HCT116 (cell line): ENCODE measurements at regions not wholly inside any gene's neighbourhood (a gene's known extent, or its start where the extent isn't known, plus 50 kb on each side); places are given as distances from the start of the nearest gene placed in this dataset.

Experiments used
- ATAC-seq: fragments of 200-7000 bp; cut with Tn5 transposase; 2 replicates; pipeline ENCODE4 v1.9.1; 2020; ENCODE audit warnings: mild to moderate bottlenecking, moderate library complexity
- BruUV-seq: library from RNA; stranded (reverse); fragments of 400-500 nt; replicated peaks from 2 replicates; lab custom pipeline; 2021; lab: Mats Ljungman, UMichigan
- CTCF ChIA-PET: fragments of 300-600 bp; sonication (Branson Sonifier 250); formaldehyde crosslinking; loops from one replicate; lab custom pipeline; 2021; ENCODE audit warnings: antibody characterized with exemption; lab: Charles Lee
- POLR2A ChIA-PET: fragments of 300-600, 350-600 bp; sonication (Branson Sonifier 250); formaldehyde crosslinking; loops from one replicate; lab custom pipeline; 2021; ENCODE audit warnings: antibody characterized with exemption; lab: Charles Lee
- RAD21 ChIA-PET, 2 experiments: fragments of 300-600 bp; sonication (Branson Sonifier 250); formaldehyde crosslinking; loops; one replicate each; lab custom pipeline; 2023; ENCODE audit warnings: low total read pairs in 2 of 2; ENCODE audit not compliant: uncharacterized antibody in 2 of 2, unreplicated experiment in 2 of 2, low non-redundant PET in 1 of 2; lab: Charles Lee
- DNase-seq: peaks from one replicate; pipeline ENCODE4 v3.0.0-alpha.2; 2010; ENCODE audit warnings: low read depth, low spot score
- H2AFZ ChIP-seq: fragments of 200-600 bp; shearing (Covaris generic), sonication (generic); 2 replicates; pipeline ENCODE4 v1.6.1; 2017; ENCODE audit warnings: low read depth, mixed run types, mixed read lengths, antibody characterized with exemption, low read length; ENCODE audit not compliant: poor library complexity, severe bottlenecking
- H3K27ac ChIP-seq: 2 replicates; pipeline ENCODE4 v1.5.1; 2012; ENCODE audit warnings: low read depth, low read length
- H3K27me3 ChIP-seq: fragments of 200-600 bp; sonication (generic); 2 replicates; pipeline ENCODE4 v1.6.1; 2016; ENCODE audit warnings: mixed run types, low read length, mixed read lengths; ENCODE audit not compliant: insufficient read depth
- H3K36me3 ChIP-seq, 2 experiments: fragments of 200-500 bp in 1 of 2; fragments of 200-600 bp in 1 of 2; sonication (Bioruptor generic) in 1 of 2; sonication (generic) in 1 of 2; 2 replicates each; pipeline versions ENCODE4 v1.5.1 to v1.6.1; 2014 to 2016; ENCODE audit warnings: low read length in 2 of 2, inconsistent platforms in 1 of 2, mixed read lengths in 1 of 2, mixed run types in 1 of 2; ENCODE audit not compliant: insufficient read depth in 2 of 2, control insufficient read depth in 1 of 2
- H3K4me1 ChIP-seq, 2 experiments: fragments of 200-600 bp in 1 of 2; sonication (generic) in 1 of 2; 2 replicates each; pipeline versions ENCODE4 v1.5.1 to v1.6.1; 2012 to 2017; ENCODE audit warnings: low read length in 2 of 2, inconsistent platforms in 1 of 2, mild to moderate bottlenecking in 1 of 2, mixed read lengths in 1 of 2, mixed run types in 1 of 2, moderate library complexity in 1 of 2; ENCODE audit not compliant: insufficient read depth in 2 of 2, control insufficient read depth in 1 of 2
- H3K4me2 ChIP-seq: fragments of 200-600 bp; sonication (generic); 2 replicates; pipeline ENCODE4 v1.6.1; 2017; ENCODE audit warnings: mixed run types, low read length, mixed read lengths
- H3K4me3 ChIP-seq, 2 experiments: fragments of 200-600 bp in 1 of 2; sonication (generic) in 1 of 2; replicated peaks in 1 of 2; 2 replicates each; pipeline ENCODE4 v1.5.1; 2011 to 2016; ENCODE audit warnings: low read length in 2 of 2, control low read depth in 1 of 2, low read depth in 1 of 2, mild to moderate bottlenecking in 1 of 2, mixed read lengths in 1 of 2, mixed run types in 1 of 2
- H3K79me2 ChIP-seq: fragments of 200-600 bp; sonication (generic); 2 replicates; pipeline ENCODE4 v1.6.1; 2017; ENCODE audit warnings: mild to moderate bottlenecking, mixed run types, low read length, moderate library complexity, mixed read lengths; ENCODE audit not compliant: insufficient read depth
- H3K9ac ChIP-seq: fragments of 200-600 bp; sonication (generic); 2 replicates; pipeline ENCODE4 v1.6.1; 2016; ENCODE audit warnings: low read length, mixed read lengths
- H3K9me2 ChIP-seq: fragments of 200-600 bp; sonication (generic), shearing (Covaris generic); 2 replicates; pipeline ENCODE4 v1.6.1; 2017; ENCODE audit warnings: mixed run types, mild to moderate bottlenecking, moderate library complexity; ENCODE audit not compliant: insufficient read depth
- H3K9me3 ChIP-seq, 2 experiments: fragments of 200-500 bp in 1 of 2; fragments of 200-600 bp in 1 of 2; sonication (Bioruptor generic) in 1 of 2; sonication (generic) in 1 of 2; 2 replicates each; pipeline ENCODE4 v1.6.1; 2014 to 2017; ENCODE audit warnings: low read length in 2 of 2, mixed read lengths in 2 of 2, inconsistent platforms in 1 of 2, low read depth in 1 of 2, mild to moderate bottlenecking in 1 of 2, mixed run types in 1 of 2, moderate library complexity in 1 of 2; ENCODE audit not compliant: control insufficient read depth in 1 of 2, insufficient read depth in 1 of 2
- H4K20me1 ChIP-seq: fragments of 200-600 bp; sonication (generic), shearing (Covaris generic); 2 replicates; pipeline ENCODE4 v1.6.1; 2017; ENCODE audit warnings: mixed run types, mild to moderate bottlenecking, moderate library complexity; ENCODE audit not compliant: insufficient read depth
- ATF3 ChIP-seq: IDR thresholded peaks from 2 replicates; pipeline ENCODE4 v1.6.1; 2012
- CBX3 ChIP-seq: IDR thresholded peaks from 2 replicates; pipeline ENCODE4 v1.6.1; 2012; ENCODE audit warnings: low read depth
- CEBPB ChIP-seq: IDR thresholded peaks from 2 replicates; pipeline ENCODE4 v1.6.1; 2012; ENCODE audit warnings: low read depth
- EZH2 ChIP-seq: fragments of 200-600 bp; sonication (generic); IDR thresholded peaks from 2 replicates; pipeline ENCODE4 v1.6.1; 2017; ENCODE audit warnings: antibody characterized with exemption, mixed run types
- EZH2phosphoT487 ChIP-seq: fragments of 200-600 bp; IDR thresholded peaks from 2 replicates; pipeline ENCODE4 v1.6.1; 2018; ENCODE audit warnings: antibody characterized with exemption, borderline replicate concordance
- JUND ChIP-seq: IDR thresholded peaks from 2 replicates; pipeline ENCODE4 v1.6.1; 2012
- REST ChIP-seq: IDR thresholded peaks from 2 replicates; pipeline ENCODE4 v1.6.1; 2012; ENCODE audit warnings: low read depth
- SIN3A ChIP-seq: IDR thresholded peaks from 2 replicates; pipeline ENCODE4 v1.6.1; 2012; ENCODE audit warnings: low read depth
- SP1 ChIP-seq: IDR thresholded peaks from 2 replicates; pipeline ENCODE4 v1.6.1; 2012; ENCODE audit warnings: low read depth
- TCF7L2 ChIP-seq: IDR thresholded peaks from 2 replicates; pipeline ENCODE4 v1.7.0; 2011; ENCODE audit warnings: borderline replicate concordance, inconsistent platforms; ENCODE audit not compliant: insufficient read depth, insufficient read length; ENCODE audit errors: extremely low read depth
- ZFX ChIP-seq: fragments of 450-650 bp; IDR thresholded peaks from 2 replicates; pipeline ENCODE4 v1.6.1; 2017
- ZNF274 ChIP-seq: fragments of 200-500 bp; sonication (Bioruptor generic); IDR thresholded peaks from 2 replicates; pipeline ENCODE4 v1.6.1; 2014; ENCODE audit warnings: mild to moderate bottlenecking, low read depth, low read length, inconsistent platforms
- intact Hi-C: fragments of 100-400 bp; cut with micrococcal nuclease; formaldehyde crosslinking; loops from 2 replicates; pipeline ENCODE4 v1.10.0; 2022
- TF ChIP-seq, protein P1 (sequence below): IDR thresholded peaks from 2 replicates; pipeline ENCODE4 v1.6.1; 2011; ENCODE audit warnings: mild to moderate bottlenecking, low read length, moderate library complexity; ENCODE audit not compliant: insufficient replicate concordance; ENCODE audit errors: extremely low read depth

DNA sequence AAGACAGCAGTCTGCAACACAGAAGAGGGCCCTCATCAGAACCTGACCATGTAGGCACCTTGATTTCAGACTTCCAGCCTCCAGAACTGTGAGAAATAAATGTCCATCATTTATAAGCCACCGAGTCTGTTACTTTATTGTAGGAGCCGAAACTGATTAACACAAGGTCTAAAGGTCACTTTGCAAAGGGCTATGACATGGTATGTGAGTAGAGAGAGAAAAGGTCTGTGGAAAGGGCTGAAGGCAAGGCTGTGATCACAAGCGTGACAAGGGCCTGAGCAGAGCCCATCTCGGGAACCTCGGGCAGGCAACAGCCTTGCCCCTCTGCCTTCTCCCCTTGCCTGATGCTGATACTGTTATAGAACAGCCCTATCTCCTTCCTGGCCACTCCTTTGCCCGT, 73.4 kb upstream of the TEAD1 start:
- Histone ChIP-seq H3K79me2 (no peaks in the 10 kb centered on the region), H3K36me3 (no peaks in the 10 kb centered on the region), H3K9ac (no peak overlapping the region), H3K9me3 (no peaks in the 10 kb centered on the region), H3K4me3 (no peak overlapping the region), H4K20me1 (no peaks in the 10 kb centered on the region), H3K4me2 (no peak overlapping the region), H2AFZ (no peak overlapping the region), H3K27me3 (no peaks in the 10 kb centered on the region), H3K4me1 (peaks cover 5 to 14% of the 10 kb centered on the region in 2 experiments; a peak in 2 of 4 replicates), H3K27ac (no peak overlapping the region), H3K9me2 (no peaks in the 10 kb centered on the region)
- CTCF ChIA-PET, result no interaction called here
- no peak for TF ChIP-seq CBX3
- no peak for TF ChIP-seq ATF3
- TF ChIP-seq EZH2phosphoT487, result no peak
- no peak for TF ChIP-seq CEBPB
- TF ChIP-seq TCF7L2, result no peak
- TF ChIP-seq ZNF274, result no peak
- TF ChIP-seq REST, result no peak
- no peak for TF ChIP-seq SP1
- no peak for TF ChIP-seq JUND
- no peak for TF ChIP-seq SIN3A
- TF ChIP-seq EZH2, result no peak
- no peak for TF ChIP-seq ZFX
- TF ChIP-seq, protein P1, sequence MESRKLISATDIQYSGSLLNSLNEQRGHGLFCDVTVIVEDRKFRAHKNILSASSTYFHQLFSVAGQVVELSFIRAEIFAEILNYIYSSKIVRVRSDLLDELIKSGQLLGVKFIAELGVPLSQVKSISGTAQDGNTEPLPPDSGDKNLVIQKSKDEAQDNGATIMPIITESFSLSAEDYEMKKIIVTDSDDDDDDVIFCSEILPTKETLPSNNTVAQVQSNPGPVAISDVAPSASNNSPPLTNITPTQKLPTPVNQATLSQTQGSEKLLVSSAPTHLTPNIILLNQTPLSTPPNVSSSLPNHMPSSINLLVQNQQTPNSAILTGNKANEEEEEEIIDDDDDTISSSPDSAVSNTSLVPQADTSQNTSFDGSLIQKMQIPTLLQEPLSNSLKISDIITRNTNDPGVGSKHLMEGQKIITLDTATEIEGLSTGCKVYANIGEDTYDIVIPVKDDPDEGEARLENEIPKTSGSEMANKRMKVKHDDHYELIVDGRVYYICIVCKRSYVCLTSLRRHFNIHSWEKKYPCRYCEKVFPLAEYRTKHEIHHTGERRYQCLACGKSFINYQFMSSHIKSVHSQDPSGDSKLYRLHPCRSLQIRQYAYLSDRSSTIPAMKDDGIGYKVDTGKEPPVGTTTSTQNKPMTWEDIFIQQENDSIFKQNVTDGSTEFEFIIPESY, result no peak
- intact Hi-C loops, result loop anchor here (10.0 kb wide), 1 partner anchor 154 kb away; no protein-coding TSS in a partner anchor
- RAD21 ChIA-PET, result no interaction called here
- POLR2A ChIA-PET, result no interaction called here
- no TSS peak for BruUV-seq
- no peak for ATAC-seq
- no peak for DNase-seq
